GM19328 (cell line): ENCODE measurements at regions not wholly inside any gene's neighbourhood (a gene's known extent, or its start where the extent isn't known, plus 50 kb on each side); places are given as distances from the start of the nearest gene placed in this dataset.
"Not testable (repeated sequence)": the region's sequence is repeated elsewhere in the genome, so short reads cannot be mapped to it uniquely, and the experiment has no call there.

ENCODE experiments used
- ATAC-seq: cut with Tn5 transposase; IDR thresholded peaks from one replicate; pipeline ENCODE4 v1.9.1; 2021; ENCODE audit warnings: mild to moderate bottlenecking, moderate library complexity; ENCODE audit not compliant: unreplicated experiment

DNA sequence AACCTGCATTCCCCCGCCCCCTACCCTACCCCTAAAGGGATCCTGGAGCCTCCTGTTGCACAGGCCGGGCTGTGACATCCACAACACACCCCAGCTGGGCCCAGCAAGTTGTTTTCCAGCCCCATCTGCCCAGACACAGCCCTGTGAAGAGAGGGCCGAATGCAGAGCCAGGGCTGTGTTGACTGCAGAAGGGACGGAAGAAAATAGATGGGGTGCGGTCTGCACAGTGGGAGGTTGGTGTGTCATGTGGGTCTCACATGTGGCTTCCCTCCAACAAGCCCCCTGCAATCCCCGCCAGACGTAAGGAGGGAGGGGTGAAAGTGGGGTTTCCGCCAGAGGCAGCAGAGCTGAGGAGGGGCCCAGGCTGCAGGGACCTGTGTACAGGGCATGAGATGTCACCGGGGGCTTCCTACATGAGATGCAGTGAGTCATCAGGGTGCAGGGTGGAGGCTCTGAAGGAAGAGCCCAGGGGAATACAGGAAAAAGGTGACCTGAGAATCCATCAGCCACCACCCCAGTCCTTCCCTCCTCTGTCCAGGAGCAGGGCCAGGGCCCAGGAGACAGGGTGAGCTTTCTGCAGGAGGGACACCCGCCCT lies 60.2 kb upstream of the SULF2 start:
- not testable (repeated sequence) for ATAC-seq

DNA sequence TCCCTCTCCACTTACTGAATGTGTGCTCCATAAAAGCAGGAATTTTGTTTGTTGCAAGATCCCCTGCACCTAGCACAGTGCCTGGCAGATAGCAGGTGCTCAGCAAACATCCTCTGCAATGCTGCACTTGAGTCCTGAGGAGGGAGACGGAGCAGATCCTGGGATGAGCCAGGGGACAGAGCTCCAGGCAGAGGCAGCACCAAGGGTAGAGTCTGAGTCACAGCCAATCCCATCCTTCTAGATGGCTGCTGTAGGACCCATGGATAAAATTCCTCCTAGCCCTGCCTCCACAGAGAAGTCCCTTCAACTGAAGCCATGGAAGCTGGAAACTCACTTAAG lies 59.3 kb upstream of the SULF2 start:
- ATAC-seq = not testable (repeated sequence)

DNA sequence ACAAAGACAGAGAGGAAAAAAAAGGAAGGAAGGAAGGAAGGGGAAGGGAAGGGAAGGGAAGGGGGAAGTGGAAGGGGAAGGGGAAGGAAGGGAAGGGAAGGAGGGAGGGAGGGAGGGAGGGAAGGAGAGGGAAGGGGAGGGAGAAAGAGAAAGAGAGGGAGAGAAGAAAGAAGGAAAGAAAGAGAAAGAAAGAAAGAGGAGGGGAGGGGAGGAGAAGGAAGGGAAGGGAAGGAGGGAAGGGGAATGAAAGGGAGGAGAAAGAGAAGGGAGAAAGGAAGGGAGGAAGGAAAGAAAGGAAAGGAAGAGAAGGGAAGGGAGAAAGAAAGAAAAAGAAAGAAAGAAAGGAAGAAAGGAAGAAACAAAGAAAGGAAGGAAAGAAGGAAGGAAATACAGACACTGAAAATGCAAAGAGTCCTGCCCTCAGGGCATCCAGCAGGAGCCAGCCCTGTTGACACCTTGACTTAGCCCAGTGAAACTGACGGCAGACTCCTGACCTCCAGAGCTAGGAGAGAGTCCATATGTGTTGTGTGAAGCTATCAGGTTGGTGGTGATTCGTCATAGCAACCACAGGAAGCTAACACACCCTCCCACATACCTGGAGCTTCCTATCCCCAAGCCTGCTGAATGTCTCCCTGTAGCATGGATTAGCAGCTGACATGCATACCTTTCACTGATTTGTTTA lies 58.7 kb upstream of the SULF2 start:
- ATAC-seq = no peak

DNA sequence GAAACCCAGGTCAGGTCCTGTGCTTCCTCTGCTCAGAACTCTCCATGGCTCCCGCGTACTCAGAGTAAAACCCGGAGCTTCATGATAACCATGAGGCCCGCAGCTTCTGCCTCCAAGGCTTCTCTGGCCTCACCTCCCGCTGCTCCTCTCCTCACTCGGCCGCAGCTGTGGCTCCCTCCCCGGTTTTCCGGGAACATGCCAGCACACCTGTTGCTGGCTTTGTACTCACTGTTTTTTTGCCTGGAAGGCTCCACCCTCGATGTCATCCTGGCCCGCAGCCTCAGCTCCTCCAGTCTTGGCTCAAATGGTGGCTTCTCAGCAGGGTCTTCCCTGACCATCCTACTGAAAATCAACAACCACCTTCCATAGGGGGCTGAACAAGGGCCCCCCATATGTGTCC lies 57.7 kb upstream of the SULF2 start:
- not testable (repeated sequence) for ATAC-seq

DNA sequence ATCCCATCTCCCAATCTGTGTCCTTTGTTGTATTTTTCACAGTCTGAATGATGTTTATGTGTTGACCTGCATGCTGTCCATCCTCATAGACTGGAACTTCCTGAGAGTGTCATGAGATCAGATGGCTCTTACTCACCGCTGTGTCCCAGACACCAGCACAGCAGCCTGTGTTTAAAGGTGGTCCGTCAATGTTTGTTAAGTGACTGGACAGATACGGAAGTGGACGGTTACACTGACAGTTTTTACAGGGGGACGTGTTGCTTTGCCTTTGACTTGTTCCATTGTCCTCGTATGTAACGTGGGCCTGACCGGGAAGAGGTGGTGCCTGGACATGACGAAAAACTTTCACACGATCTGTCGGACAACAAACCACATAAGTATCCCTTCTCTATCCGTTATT lies 56.7 kb upstream of the SULF2 start:
- ATAC-seq = not testable (repeated sequence)

DNA sequence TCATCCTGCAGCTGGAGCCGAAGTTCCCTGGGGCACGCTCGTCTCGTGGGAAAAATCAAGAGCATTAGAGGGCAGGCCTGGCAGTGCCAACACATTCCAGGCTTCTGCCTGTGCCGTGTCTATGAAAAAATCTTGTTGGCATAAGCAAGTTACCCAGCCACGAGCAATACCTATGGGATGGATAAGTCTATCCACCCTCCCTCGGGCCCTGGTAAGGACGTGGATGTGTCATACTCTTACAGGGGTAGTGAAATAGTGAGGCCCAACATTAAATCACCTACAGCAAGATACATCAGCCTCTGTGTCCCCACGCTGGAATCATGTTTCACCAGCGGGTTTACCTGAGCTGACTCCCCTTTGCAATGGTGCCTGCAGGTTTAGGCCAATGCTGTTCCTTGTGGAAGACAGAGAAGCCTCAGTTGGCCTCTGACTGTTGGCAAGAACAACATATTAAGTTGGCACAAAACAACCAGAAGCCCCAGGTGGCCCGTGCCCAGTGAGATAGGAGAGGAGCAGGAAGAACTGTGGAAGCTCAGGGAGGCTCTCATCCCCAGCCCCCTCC lies 51.1 kb upstream of the SULF2 start:
- ATAC-seq = not testable (repeated sequence)
